NCI-H510A treated with DMSO at 0.1 percent for 48 hours (cell line): ENCODE measurements at regions not wholly inside any gene's neighbourhood (a gene's known extent, or its start where the extent isn't known, plus 50 kb on each side); places are given as distances from the start of the nearest gene placed in this dataset.

Experiments
- DNase-seq: peaks from one replicate; lab custom pipeline; 2025; lab: John Stamatoyannopoulos, UW

DNA sequence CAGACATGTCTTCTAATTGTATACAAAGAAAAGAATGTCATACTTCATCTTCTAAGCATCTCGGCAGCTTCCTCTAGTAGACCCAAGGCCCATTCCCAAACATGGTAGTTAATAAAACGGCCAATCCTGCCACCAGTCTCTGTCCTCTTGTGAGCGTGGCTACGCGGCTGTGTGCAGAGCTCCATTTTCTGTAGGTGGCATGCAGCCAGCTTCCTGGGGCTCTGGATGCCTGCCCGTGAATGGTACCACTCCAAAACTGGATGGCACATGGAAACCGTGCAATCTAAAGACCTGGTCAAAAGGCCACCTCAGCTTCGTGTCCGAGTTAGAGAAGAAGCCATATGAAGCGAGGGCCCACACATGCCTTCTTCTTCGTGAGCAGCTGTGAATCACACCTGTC is 110.7 kb downstream of the SIPA1L2 start:
- DNase-seq: peak; percentile 58

DNA sequence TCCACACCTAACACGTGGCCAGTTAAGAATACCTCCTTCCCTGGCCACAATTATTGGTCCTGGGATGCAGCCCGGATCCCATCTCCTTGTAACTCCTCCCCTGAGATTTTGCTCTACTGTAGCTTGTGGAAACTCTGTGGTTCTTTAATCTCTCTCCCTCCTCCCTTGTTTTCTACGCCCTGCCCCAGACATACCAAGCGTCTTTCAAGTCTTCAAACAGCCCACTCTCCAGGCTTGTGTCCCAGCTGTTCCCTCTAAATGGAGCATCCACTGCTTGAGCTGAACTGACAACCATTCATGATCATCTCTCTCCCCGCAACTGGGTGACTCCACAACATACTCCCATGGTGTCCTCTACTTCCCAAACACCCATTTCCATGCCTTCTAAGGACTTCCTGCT is 111.6 kb downstream of the SIPA1L2 start:
- no peak for DNase-seq

DNA sequence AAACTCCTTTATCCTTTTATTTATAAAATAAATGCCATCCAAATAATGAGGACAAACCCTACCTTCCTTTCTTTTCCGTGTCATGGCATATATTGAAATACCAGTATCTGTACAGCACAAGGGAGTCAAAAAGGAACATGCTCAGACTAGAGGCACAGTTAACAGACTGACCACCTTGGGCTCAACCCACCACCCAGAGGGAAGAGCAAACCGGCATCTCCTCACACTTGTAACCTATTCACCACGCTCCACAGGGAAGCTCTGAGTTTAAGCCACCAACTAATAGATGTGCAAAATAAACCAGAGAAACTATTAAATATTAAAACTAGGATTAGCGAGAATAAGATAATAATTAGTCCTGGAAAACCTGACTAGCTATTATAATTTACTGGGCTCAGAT is 112.7 kb downstream of the SIPA1L2 start:
- no peak for DNase-seq

DNA sequence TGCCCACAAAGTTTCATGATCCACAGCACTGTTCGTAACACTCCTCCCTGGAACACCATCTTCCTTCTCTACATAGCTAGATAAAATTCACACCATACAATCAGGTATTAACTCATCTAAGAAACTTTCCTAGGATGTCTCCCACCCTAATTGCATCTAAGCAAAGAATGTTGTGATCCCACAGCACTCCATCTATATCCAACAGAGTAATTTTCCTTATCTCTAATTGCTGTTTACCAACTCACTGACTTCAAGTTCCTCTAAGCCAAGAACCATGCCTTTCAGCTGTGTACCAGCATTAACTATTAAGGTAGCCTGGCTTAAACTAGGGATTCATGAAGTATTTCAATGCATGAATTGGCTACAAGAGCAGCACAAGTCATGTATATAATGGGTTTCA is 114.2 kb downstream of the SIPA1L2 start:
- no peak for DNase-seq

DNA sequence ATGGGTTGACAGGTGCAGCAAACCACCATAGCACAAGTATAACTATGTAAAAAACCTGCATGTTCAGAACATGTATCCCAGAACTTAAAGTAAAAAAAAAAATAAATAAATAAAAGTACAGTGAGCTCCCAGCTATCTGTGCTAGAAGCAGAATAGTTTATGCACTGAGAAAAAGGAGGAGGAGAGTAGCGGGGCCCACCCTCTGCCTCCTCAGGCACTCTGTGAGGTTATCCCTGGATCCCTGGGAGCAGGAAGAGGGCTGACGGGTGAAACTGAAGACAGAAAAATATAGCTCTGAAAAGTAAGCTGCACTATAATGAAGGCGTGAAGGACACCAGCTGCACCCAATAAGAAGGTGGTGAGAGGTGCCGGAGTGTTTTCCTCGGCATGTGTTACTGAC is 117.2 kb downstream of the SIPA1L2 start:
- DNase-seq: no peak

DNA sequence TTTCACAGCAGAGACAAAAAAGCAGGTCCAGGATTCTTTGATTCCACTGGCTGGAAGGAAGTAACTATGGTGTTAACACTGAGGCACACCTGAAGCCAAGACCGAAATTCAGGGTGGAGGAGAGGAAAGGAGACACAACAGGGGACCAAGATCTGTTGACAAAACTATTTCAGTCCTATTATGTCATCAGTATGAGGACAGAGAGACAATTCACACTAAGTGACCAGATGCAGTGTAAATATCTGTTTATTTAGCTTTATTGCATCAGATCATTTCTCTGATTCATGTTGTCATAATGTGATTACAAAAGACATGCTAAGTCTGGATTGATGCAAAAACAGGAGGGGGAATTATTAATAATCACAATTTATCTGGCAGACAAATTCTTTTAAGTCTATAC is 118.8 kb downstream of the SIPA1L2 start:
- no peak for DNase-seq

DNA sequence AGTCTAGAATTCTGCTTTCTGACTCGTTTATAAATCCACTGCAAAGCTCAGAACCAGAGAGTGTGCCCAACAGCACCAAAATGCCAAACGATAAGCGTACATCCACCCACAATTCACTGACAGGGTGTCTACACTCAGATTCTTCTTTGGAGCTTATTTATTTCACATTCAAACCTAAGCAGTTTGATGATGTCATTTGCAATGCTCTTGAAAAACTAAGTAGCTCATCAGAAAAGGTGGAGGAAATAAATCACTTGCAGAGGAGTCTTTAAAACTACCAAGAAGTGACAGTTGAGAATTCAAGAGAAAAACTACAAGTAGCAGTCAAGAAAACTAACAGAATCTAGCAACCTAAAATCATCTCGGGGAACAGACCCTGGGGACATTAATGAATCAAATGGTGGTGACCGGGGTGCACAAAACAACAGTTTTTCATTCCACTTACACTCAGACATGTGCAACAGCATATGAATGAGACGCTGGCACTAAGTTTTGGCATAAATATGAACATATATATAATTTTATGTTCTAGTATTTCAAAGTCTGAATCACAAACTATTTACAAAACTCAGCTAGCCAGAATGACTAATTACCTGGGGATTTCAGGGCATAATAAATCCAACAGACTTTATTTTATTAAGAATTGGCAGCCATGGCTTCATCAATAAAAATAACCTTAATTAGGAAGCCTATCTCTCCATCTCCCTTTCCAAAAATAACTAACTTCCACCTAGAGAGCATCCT is 119.4 kb downstream of the SIPA1L2 start:
- no peak for DNase-seq

DNA sequence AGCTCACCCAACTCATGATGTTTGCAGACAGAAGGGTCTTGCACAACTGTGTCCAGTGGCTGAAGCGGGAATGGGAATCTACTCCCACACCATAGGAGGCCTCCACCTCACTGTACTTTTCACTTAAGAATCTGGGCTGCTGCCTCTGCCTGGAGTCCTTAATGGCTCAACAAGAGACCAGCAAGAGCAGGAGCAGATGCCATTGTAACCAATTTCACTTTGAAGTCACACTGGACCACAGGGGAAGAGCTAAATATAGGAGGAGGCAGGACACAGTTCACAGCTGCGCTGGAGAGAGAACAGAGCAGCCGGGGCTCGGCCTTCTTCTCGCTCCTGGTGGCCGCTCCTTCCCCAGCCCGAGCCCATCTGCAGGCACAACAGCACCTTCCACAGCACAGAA is 120.4 kb downstream of the SIPA1L2 start:
- DNase-seq: no peak

DNA sequence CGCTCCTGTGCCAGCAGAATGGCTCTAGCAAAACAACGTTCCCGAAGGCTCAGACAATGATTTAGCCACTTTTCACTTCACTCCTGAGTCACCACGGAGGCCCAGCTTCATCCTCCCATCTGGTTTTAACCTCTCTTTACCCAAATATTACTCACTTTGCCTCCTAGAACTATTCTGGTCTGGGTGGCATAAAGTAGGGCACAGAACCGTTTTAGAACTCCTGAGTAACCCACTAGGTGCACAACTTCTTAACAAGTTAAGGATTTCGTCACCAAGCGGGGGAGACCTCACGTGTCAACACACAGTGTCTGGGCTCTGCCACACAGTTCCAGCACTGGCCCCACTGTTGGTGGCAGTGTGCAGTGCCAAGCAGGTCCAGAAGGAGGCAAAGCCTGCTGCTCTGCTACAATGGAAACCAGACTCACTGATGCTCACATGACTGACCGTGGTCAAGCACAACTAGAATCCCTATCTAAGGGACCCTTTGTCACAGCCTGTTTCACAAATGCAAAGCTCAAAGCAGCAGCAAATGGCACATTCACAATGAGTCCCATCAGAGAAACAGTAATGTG is 121.7 kb downstream of the SIPA1L2 start:
- DNase-seq: no peak

DNA sequence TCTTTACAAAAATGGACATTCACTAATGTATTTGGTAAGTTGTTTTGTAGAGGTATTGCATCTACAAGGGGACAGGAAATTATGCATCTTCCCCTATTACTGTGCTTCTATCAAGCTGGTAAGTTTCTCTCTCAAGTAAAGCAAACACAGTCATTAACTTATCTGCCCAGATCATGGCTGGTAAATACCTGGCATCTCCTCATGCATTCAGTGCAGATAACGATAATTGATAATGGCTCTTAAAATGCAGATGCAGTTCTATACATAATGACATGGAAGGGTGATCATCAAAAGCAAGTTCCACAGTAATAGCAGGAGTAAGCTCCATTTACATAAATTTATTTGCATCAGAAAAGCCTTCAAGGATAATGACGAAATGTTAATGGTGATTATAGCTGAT is 122.4 kb downstream of the SIPA1L2 start:
- DNase-seq: no peak

DNA sequence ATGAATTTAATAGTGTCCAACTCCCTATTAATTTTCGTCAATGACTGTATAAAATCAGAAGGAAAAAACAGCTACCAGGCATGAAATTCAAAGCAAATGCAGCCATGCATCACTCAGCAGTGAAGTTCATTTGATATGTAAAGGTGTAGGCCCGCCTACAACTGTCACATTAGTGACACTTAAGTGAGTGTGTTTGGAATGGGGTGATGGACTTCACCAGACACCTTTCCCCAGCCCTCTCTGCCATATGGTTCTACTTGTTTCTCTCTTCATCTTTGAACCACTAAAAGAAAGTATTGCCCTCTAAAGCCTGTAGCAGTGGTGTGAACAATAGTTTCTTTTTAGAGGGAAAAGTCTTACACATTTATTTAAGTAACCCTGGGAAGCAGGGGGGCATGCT is 124.0 kb downstream of the SIPA1L2 start:
- DNase-seq: no peak

DNA sequence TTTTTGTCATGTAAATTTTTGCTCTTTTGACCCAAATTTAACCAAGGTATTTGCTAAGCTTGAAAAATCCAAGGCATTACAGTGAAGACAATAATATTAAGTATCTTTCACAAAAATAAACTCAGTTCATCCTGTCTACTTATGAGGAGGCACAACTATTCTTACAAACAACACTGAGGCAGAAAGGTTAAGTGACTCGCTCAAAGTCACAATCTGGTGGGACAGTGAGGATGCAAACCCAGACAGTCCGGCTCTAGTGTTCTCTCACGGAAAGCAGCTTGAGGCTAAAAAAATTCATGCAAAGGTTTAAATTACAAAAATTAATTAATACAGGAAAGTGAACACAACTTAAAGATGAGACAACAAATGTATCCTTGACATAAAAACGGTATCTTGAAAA is 125.3 kb downstream of the SIPA1L2 start:
- no peak for DNase-seq

DNA sequence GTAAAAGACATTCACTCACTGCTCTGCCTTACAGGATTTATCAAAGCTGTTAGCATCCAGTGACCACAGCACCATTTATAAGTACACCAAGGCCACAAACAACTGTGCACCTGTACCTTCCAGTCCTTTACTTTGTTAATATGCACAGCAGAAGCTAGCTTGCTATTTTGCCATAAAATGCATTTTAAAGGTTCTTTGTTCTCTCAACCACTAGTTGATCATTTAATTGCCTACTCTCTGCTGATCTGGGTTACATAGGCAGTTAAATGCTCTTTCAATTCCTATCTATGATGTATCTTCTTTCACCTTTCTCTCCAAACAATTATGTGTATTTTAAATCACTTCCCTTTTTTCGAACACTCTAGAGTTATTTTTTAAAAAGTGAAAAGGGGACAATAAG is 126.4 kb downstream of the SIPA1L2 start:
- DNase-seq: no peak

DNA sequence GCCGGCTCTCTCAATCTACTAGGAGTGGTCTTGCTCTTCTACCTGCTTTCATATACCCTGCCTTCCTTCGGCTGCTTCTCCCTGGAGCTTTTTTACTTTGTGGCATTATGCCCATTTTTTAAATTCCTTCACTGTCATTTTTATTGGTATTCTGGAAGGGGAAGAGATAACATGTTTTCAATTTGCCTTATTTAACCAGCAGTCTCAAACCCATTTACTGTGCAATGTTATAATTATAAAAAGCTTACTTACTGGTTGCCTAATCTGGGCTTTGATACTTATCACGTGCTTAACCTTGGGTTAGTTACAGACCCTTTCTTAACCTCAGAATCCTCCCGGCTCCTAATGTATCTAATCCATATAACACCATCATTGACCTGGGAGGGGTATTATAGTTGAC is 128.1 kb downstream of the SIPA1L2 start:
- no peak for DNase-seq

DNA sequence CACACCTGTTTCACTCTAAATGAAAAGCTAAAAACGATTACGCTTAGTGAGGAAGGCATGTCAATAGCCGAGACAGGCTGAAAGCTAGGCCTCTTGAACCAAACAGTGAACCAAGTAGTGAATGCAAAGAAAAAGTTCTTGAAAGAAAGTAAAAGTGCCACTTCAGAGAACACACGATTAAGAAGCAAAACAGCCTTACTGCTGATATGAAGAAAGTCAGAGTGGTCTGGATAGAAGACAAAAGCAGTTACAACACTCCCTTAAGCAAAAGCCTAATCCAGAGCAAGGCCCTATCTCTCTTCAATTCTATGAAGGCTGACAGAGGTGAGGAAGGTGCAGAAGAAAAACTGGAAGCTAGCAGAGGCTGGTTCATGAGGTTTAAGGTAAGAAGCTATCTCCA is 130.7 kb downstream of the SIPA1L2 start:
- no peak for DNase-seq

DNA sequence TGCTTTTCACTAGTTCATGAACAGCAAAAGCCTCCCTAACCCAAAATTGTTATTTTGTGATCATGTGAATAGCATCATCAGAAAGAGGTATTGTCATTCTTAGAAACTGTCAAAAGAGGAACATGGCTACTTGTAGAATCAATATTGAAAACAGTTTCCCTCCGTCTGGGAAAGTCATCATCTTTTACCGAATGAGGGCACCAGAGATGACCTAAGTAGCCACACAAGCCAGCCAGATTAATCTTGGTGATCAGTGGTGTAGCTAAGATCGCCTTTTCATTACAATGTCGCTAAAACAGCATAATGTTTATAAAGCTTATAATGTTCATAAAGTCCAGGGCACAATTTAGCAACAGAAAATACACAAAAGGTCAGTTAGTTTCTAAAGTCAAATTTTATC is 136.1 kb downstream of the SIPA1L2 start:
- DNase-seq: no peak

DNA sequence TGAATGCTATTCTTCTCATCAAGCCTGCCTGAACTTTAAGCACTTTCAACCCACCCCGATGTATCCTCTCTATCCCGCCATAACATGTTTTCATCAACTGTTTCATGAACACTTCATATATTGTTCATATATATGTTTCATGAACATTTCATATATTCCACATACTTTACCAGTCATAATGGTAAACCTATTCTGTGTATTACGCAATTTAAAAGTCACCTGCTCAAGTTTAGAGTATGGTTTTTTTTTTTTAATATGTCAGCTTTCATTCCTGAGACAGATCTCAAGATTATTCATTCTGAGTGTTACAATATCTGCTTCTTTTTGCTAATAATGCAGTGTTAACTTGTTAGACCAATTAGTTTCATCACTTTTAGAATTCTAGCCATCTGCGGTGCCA is 140.7 kb downstream of the SIPA1L2 start:
- no peak for DNase-seq

DNA sequence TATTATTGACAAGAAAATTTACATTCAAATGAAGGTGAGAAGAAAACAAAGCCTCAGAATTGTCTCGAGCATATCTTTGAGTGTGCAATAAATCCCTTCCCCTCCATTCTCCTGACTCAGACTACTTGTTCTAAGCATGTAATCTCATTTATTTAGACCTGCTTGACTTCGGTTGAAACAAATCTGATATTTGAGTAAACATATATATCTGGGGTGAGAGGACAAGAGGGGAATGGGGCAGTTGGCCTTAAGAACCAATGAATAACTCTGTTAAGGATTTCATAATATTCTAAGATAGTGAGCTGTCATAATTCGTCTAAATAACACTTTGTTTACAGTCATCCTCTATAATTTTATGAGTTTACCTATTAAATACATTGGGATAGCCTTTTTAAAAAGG is 142.7 kb downstream of the SIPA1L2 start:
- no peak for DNase-seq

DNA sequence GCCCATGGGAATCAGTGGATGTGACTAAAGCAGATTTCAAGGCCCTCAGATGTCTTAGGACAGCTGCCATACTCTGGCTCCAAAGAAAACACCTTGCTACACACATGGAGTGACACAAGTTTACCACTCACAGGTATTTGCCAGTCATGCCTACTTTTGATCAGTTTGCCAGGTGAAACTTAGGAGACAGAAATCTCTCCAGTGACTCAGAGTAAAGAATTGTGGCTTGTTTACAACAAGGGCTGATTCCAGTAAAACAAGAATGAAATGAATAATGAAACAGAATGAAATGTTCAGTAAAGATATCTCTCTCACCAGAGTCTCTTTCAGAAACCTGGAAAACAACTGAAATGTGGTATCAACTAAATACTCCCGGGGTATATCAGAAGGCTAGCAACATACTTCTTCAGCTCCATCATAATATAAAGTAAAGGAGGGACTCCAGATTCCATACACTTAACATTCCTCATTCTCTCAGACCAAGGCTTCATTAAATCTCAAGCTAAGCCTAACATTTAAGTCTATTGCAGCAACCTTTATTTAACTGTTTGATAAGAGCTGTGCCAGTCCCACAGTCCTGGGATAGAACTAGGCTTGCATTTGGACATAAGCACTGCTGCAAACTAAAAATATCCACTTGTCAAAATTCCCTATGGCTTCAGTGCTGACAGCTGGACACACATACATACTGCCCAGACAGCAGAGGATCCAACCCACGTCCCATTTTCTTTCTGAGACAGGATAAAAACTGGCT is 143.3 kb downstream of the SIPA1L2 start:
- no peak for DNase-seq

DNA sequence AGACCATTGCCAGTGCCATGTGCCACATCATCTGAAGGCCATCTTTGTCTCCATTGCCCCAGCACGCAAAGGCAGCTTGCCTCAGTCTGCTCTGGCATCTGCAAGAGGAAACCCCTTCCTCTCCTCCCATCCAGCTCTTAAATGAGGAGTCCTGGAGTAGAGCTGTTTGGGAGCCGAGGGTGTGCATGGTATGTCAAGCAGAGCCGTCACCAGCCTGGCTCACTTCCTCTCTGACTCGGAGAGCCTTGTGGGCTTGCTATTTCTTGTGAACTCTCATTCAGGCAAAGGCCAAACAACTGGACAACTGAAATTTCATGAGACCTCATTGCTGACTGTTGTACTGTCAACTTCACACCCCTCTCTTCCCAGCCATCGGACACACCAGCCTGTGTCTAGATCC is 143.9 kb downstream of the SIPA1L2 start:
- no peak for DNase-seq

DNA sequence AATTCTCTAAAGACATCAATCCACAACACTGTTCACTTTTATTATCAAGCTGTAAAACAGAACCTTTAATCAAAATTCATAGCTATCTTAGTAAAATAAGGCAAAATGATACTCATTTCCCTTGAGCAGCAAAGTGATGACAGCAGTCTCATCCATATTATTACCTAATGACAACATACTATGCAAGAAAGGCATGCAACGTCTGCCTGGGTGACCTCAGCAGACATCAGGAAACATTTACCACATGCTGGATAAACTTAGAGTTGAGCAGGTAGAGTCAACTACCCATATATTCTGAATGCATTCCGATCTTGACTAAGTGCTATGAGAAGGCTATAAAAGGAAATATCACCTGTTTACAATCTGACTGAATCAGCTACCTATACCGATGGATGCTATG is 145.1 kb downstream of the SIPA1L2 start:
- no peak for DNase-seq

DNA sequence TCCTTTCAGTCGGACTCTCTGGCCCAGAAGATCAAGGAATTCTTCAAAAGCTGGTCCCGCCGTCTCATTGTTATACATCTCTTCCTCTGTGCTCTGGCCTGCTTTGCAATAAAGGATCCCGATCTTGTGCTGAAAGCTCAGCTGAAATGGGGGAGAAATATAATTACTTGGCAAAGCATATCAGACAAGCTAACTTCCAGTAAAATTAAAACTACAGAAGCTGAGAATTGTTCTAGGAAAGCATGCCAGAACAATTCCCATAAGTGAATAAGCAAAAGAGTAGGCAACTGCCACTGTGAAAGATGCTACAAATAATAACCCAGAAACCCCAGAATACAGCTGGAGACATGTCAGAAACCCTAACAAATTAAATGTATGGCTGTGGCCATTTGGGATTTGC is 146.1 kb downstream of the SIPA1L2 start:
- DNase-seq: no peak

DNA sequence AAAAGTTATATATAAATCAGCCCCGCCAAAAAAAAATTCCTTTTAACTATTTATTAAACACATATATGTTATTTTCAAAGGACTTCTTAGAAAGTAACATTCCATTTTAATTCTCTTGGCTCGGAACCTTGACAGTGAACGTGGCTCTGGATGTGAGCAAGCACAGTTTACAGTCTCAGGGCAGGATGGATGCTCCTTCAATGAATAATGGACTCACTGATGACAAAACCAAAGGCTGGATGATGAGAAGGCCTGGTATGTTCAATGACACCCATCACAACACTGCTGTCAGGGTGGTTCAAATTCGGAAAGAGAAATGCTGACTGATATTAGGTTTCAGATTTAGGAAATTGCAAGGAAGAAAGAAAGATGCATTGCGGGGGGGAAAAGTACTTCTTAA is 148.8 kb downstream of the SIPA1L2 start:
- DNase-seq: no peak

DNA sequence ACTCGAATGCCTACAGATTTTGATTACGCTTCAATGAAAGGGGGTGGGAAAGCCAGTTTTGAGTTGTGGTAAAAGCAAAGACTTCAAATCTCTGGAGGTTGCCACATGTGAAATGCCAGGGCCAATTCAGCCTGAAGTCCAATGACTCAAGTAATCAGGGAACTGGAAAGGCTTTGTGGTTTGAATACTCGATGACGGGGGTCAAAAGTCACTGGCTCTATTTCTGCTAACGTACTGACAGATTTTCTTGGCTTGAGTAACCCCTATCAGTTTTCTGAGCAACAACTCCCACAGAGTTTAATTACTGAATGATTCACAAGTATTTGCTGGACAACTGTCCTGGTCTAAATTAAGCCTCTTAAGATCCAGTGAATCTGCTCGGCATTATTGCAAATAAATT is 152.2 kb downstream of the SIPA1L2 start:
- DNase-seq: no peak
